Lower leg skin (tissue), 3 donors: ENCODE measurements at regions not wholly inside any gene's neighbourhood (a gene's known extent, or its start where the extent isn't known, plus 50 kb on each side); places are given as distances from the start of the nearest gene placed in this dataset.

Experiments
- POLR2A ChIP-seq, 2 donors: fragments of 450-650 bp; IDR thresholded peaks; one replicate each; pipeline ENCODE4 v1.6.1; 2016 to 2017; ENCODE audit warnings: antibody characterized with exemption in 2 of 2, mild to moderate bottlenecking in 1 of 2, moderate library complexity in 1 of 2
- TF ChIP-seq, protein P1 (sequence below), 3 donors: fragments of 450-650 bp; IDR thresholded peaks; one replicate each; pipeline ENCODE4 v1.5.1; 2016; ENCODE audit warnings: antibody characterized with exemption in 3 of 3, mild to moderate bottlenecking in 3 of 3, moderate library complexity in 2 of 3

- TF ChIP-seq, protein P1, sequence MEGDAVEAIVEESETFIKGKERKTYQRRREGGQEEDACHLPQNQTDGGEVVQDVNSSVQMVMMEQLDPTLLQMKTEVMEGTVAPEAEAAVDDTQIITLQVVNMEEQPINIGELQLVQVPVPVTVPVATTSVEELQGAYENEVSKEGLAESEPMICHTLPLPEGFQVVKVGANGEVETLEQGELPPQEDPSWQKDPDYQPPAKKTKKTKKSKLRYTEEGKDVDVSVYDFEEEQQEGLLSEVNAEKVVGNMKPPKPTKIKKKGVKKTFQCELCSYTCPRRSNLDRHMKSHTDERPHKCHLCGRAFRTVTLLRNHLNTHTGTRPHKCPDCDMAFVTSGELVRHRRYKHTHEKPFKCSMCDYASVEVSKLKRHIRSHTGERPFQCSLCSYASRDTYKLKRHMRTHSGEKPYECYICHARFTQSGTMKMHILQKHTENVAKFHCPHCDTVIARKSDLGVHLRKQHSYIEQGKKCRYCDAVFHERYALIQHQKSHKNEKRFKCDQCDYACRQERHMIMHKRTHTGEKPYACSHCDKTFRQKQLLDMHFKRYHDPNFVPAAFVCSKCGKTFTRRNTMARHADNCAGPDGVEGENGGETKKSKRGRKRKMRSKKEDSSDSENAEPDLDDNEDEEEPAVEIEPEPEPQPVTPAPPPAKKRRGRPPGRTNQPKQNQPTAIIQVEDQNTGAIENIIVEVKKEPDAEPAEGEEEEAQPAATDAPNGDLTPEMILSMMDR (IDR thresholded peaks at IDR 0.05) = no peak
- TF ChIP-seq POLR2A (IDR thresholded peaks at IDR 0.05) = no peak
Observed at GRCh38 chr3:8212794-8213193, 288.8 kb upstream of the LMCD1 start.
